ENCODE measurements at regions not wholly inside any gene's neighbourhood (a gene's known extent, or its start where the extent isn't known, plus 50 kb on each side); places are given as distances from the start of the nearest gene placed in this dataset.
"Not testable (repeated sequence)": the region's sequence is repeated elsewhere in the genome, so short reads cannot be mapped to it uniquely, and the experiment has no call there.

- CTCF ChIA-PET = no interaction called here
- POLR2A ChIA-PET = no interaction called here
Measured at GRCh38 chr2:75954761-75955160, 244.0 kb upstream of the GCFC2 start.

DNA sequence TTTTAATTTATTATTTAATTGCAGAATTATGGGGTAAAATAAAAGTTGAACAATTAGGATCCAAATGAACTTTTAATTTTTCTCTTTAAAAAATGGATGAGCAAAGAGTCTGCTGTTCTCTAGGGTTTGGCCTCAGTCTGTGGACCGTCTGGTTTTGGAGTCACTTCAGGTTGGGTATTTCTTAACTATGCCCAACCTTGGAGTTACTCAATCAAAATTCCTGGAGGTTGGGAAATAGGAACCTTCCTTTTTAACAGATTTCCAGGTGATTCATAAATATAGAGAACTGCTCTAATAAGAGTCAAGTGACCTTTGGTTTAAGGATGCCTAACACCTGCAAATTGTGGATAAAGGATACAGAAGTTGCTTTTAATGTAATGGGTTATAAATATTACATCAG is 241.5 kb upstream of the GCFC2 start:
- ChIA-PET POLR2A (no interaction called here), CTCF (no interaction called here)

GRCh38 chr2:75949385-75950030 is 238.8 kb upstream of the GCFC2 start:
- ChIA-PET POLR2A (no interaction called here), CTCF (no interaction called here)

DNA sequence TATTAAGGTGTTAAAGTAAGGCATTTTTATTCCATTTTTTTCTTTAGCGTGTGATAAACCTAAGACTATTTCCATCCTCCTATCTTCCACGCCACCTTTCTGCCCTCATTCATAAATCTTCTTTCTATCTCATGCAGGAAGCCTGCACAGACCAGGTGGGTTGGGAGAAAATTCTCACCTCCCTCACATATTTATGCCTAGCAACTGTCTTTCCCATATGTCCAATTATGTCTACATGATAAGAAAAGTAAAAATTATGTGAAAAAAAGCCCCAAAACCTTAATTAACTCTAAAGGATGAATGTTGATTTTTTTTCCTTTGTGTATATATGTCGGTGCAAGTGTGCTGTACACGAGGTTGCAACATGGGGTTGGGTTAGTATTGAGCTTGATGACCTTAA is 225.6 kb upstream of the GCFC2 start:
- ChIA-PET CTCF (no interaction called here), POLR2A (no interaction called here)

- ChIA-PET POLR2A (no interaction called here), CTCF (no interaction called here)
Measured at GRCh38 chr2:75932996-75933395, 222.3 kb upstream of the GCFC2 start.

DNA sequence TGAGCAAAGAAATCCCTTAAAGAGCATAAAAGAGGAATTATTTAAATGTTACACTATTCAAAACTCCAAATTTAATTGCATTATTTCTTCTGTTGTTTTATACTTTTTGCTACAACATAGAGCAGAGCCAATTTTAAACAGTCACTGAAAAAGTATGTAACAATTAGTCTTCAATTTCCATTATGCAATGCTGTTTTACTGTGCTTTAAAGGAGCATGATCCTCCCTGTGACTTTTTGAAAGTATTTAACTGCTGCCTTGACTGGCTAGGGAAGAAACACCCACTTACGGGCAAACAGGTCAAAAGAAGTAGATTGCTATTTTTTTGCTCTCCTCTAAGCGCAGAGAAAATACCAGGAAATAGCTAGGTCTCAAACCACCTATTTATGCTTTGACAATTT is 217.4 kb upstream of the GCFC2 start:
- ChIA-PET CTCF (no interaction called here), POLR2A (no interaction called here)

DNA sequence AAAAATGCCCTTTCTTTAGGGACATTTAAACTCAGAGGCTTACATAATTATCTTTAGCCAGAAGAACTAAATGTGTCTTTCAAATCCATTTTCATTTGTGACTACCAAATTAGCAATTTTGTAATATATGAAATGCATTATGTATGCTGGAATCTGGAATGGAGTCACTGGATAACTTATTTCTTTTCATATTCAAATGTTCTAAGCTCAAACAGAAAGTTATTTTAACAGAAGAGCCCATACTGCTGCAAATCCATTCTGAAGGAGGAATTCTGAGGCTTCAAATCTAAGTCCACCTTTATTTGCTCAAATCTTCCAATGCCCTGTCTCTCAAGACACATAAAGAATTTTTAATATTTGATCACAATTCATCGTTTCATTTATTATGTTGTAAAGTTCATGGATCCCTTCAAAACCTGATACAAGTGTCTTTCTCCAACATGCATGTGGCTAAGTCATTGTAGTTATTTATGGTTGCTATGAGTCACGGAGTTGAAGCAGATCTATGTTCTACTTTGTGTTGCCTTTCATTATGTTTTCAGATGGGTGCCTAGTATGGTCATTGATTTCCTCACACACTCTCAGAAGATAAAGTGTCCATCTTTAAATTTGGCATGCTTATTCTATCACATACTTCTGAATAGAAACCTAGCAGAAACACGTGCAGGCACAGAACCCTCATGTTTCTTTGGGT is 214.8 kb upstream of the GCFC2 start:
- POLR2A ChIA-PET = no interaction called here
- CTCF ChIA-PET = no interaction called here

GRCh38 chr2:75922191-75922590 is 211.5 kb upstream of the GCFC2 start:
- ChIA-PET POLR2A (no interaction called here), CTCF (no interaction called here)

- ChIA-PET CTCF (no interaction called here), POLR2A (no interaction called here)
Measured at GRCh38 chr2:75920859-75921551, 210.3 kb upstream of the GCFC2 start.

- ChIA-PET CTCF (no interaction called here), POLR2A (no interaction called here)
Measured at GRCh38 chr2:75915851-75916634, 205.3 kb upstream of the GCFC2 start.

GRCh38 chr2:75896779-75897366 is 186.2 kb upstream of the GCFC2 start:
- CTCF ChIA-PET = no interaction called here
- POLR2A ChIA-PET = no interaction called here

DNA sequence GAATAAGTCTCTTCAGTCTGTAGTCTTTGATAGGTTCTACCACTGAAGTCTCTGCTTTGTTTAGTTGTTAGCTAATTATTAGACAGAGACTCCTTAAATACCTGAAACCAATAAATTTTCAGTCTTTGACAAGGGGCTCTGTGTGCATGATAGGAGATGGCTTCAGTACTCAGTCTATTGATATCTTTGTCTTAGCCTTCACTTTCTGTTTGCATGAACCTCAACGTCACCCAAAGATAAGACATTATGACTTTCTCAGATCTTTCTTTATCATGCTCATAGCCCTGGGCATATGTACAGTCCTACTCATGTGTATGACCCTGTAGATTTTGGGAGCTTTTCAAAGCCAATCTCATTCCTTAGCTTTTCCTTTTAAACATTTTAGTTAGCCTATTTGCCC is 183.5 kb upstream of the GCFC2 start:
- POLR2A ChIA-PET = no interaction called here
- CTCF ChIA-PET = no interaction called here

DNA sequence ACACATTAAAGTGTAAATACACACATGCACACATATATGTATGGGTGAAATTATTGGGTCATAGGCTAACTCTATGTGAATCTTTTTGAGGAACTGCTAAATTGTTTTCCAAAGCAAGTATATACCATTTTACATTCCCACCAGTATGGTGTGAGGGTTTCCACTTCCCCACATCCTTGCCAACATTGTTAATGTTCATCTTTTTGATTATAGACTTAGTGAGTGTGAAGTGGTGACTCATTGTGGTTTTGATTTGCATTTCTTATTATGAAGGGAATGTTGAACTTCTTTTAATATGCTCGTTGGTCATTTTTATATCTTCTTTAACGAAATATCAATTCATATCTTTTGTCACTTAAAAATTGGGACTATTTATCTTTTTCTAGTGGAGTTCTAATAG is 181.8 kb upstream of the GCFC2 start:
- ChIA-PET POLR2A (no interaction called here), CTCF (no interaction called here)

- CTCF ChIA-PET = no interaction called here
- POLR2A ChIA-PET = no interaction called here
Measured at GRCh38 chr2:75882530-75882929, 171.8 kb upstream of the GCFC2 start.

- CTCF ChIA-PET, POLR2A ChIA-PET: not testable (repeated sequence)
Measured at GRCh38 chr2:75875606-75876005, 164.9 kb upstream of the GCFC2 start.

GRCh38 chr2:75871762-75872614 is 161.3 kb upstream of the GCFC2 start:
- CTCF ChIA-PET = interaction anchor here (0.6 kb wide), 1 partner anchor 711 kb away, joined by 3 read pairs; no protein-coding TSS in a partner anchor
- POLR2A ChIA-PET = not testable (repeated sequence)

DNA sequence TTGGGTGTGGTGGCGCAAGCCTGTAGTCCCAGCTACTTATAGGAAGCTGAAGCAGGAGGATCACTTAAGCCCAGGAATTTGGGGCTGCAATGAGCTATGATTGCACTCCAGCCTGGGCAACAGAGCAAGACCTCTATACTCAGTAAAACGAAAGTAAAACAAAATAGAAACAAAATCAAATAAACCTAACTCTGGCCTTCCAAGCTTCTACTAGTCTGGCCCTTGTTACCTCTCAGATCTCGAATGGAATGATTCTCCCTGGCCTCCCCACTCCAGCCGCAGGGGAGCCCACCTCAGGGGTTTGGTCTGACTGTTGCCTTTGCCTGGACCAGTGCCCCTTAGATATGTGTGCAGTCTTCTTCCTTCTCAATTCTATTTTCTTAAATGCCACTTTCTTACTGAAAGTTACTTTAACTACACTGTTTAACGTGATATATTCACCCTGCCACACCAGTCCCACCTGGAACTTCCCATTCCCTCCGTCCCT is 160.0 kb upstream of the GCFC2 start:
- ChIA-PET CTCF (no interaction called here), POLR2A (no interaction called here)

DNA sequence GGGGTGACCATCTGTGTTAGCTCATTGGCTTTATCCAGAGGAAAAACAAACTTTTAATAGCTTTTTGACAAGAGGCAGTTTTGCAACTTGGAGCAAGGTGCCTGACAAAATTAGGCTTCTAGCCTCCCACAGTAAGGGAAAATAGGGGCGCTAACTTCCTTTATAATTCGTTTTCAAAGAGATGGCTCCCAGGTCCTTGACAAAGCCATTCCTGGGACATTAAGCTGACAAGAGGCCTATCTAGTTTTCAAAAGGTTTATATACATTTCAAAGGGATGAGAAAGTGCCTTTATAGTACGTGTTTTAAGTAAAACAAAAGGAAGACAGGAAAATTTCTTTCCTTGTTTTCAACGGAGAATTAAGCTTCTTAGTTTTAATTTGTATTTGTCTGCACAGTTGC is 159.4 kb upstream of the GCFC2 start:
- ChIA-PET CTCF (no interaction called here), POLR2A (no interaction called here)

GRCh38 chr2:75865702-75866101 is 155.0 kb upstream of the GCFC2 start:
- CTCF ChIA-PET = no interaction called here
- POLR2A ChIA-PET = no interaction called here

GRCh38 chr2:75865083-75865482 is 154.4 kb upstream of the GCFC2 start:
- ChIA-PET CTCF (no interaction called here), POLR2A (no interaction called here)

Data from activated CD8-positive, alpha-beta memory T cell treated with anti-CD3 and anti-CD28 coated beads for 36 hours (primary cell).